ENCODE measurements at regions not wholly inside any gene's neighbourhood (a gene's known extent, or its start where the extent isn't known, plus 50 kb on each side); places are given as distances from the start of the nearest gene placed in this dataset.

DNA sequence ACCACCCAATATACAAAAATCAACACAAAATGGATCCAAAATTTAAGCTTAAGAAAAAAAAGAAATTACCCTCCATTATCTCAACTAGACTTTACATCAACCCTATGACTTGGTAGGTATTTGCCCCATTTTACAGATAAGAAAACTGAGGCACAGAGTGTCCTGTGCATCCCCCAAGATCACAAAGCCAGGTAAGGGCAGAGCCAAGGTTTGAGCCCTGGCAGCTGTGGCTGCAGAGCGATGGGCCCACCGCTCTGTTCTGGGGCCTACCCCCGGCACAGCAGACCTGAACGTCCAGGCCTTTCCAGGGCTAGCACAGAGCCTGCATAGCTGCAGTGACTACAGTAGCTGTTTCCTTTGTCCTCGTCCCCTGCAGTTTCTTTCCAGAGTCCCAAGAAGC lies 417.6 kb downstream of the SOX9 start (continued):
- TF ChIP-seq, protein P1, sequence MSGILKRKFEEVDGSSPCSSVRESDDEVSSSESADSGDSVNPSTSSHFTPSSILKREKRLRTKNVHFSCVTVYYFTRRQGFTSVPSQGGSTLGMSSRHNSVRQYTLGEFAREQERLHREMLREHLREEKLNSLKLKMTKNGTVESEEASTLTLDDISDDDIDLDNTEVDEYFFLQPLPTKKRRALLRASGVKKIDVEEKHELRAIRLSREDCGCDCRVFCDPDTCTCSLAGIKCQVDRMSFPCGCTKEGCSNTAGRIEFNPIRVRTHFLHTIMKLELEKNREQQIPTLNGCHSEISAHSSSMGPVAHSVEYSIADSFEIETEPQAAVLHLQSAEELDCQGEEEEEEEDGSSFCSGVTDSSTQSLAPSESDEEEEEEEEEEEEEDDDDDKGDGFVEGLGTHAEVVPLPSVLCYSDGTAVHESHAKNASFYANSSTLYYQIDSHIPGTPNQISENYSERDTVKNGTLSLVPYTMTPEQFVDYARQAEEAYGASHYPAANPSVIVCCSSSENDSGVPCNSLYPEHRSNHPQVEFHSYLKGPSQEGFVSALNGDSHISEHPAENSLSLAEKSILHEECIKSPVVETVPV (CRISPR knock-in tag; IDR thresholded peaks at IDR 0.05), result no peak
- TF ChIP-seq, protein P2, sequence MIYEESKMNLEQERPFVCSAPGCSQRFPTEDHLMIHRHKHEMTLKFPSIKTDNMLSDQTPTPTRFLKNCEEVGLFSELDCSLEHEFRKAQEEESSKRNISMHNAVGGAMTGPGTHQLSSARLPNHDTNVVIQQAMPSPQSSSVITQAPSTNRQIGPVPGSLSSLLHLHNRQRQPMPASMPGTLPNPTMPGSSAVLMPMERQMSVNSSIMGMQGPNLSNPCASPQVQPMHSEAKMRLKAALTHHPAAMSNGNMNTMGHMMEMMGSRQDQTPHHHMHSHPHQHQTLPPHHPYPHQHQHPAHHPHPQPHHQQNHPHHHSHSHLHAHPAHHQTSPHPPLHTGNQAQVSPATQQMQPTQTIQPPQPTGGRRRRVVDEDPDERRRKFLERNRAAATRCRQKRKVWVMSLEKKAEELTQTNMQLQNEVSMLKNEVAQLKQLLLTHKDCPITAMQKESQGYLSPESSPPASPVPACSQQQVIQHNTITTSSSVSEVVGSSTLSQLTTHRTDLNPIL (CRISPR knock-in tag; IDR thresholded peaks at IDR 0.05; ENCODE audit: low read depth), result no peak
- TF ChIP-seq ZNF70 (CRISPR knock-in tag; IDR thresholded peaks at IDR 0.05) (no peak), ZFP30 (CRISPR knock-in tag; IDR thresholded peaks at IDR 0.05) (no peak), RARB (CRISPR knock-in tag; IDR thresholded peaks at IDR 0.05) (no peak), BACH2 (CRISPR knock-in tag; IDR thresholded peaks at IDR 0.05; ENCODE audit: borderline replicate concordance) (no peak), OSR1 (CRISPR knock-in tag; IDR thresholded peaks at IDR 0.05) (no peak)

DNA sequence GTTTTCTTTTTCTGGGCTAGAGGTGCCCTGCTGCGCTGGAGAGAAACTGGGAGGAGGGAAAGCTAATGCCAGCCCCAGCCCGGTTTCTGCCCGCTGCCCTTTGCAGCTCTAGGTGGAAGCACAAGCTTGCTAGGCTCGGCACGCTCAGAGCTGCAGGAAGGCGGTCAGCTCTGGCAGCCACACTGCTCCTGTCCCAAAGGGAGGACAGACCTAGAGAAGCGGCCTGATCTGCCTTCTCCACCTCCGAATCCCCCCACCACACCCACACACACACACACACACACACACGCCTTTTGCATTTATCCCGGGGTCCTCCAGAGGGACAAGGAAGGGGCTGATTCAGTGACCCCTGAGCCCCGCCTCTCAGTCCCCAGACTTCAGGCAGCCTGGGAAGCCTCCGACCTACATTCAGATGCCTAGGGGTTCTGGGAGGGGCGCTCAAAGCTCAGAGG lies 418.1 kb downstream of the SOX9 start:
- no peak for ATAC-seq
- TF ChIP-seq, protein P2 (CRISPR knock-in tag; IDR thresholded peaks at IDR 0.05; ENCODE audit: low read depth), result no peak
- TF ChIP-seq, protein P3, sequence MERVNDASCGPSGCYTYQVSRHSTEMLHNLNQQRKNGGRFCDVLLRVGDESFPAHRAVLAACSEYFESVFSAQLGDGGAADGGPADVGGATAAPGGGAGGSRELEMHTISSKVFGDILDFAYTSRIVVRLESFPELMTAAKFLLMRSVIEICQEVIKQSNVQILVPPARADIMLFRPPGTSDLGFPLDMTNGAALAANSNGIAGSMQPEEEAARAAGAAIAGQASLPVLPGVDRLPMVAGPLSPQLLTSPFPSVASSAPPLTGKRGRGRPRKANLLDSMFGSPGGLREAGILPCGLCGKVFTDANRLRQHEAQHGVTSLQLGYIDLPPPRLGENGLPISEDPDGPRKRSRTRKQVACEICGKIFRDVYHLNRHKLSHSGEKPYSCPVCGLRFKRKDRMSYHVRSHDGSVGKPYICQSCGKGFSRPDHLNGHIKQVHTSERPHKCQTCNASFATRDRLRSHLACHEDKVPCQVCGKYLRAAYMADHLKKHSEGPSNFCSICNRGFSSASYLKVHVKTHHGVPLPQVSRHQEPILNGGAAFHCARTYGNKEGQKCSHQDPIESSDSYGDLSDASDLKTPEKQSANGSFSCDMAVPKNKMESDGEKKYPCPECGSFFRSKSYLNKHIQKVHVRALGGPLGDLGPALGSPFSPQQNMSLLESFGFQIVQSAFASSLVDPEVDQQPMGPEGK (CRISPR knock-in tag; IDR thresholded peaks at IDR 0.05; ENCODE audit: borderline replicate concordance), result no peak
- TF ChIP-seq ZFP30 (CRISPR knock-in tag; IDR thresholded peaks at IDR 0.05) (no peak), GLIS3 (CRISPR knock-in tag; IDR thresholded peaks at IDR 0.05) (no peak), CSDC2 (CRISPR knock-in tag; IDR thresholded peaks at IDR 0.05) (no peak), TOX (CRISPR knock-in tag; IDR thresholded peaks at IDR 0.05; ENCODE audit: borderline replicate concordance) (no peak), ZFP3 (CRISPR knock-in tag; IDR thresholded peaks at IDR 0.05) (no peak), ZNF8 (CRISPR knock-in tag; IDR thresholded peaks at IDR 0.05) (no peak)
- TF ChIP-seq, protein P4, sequence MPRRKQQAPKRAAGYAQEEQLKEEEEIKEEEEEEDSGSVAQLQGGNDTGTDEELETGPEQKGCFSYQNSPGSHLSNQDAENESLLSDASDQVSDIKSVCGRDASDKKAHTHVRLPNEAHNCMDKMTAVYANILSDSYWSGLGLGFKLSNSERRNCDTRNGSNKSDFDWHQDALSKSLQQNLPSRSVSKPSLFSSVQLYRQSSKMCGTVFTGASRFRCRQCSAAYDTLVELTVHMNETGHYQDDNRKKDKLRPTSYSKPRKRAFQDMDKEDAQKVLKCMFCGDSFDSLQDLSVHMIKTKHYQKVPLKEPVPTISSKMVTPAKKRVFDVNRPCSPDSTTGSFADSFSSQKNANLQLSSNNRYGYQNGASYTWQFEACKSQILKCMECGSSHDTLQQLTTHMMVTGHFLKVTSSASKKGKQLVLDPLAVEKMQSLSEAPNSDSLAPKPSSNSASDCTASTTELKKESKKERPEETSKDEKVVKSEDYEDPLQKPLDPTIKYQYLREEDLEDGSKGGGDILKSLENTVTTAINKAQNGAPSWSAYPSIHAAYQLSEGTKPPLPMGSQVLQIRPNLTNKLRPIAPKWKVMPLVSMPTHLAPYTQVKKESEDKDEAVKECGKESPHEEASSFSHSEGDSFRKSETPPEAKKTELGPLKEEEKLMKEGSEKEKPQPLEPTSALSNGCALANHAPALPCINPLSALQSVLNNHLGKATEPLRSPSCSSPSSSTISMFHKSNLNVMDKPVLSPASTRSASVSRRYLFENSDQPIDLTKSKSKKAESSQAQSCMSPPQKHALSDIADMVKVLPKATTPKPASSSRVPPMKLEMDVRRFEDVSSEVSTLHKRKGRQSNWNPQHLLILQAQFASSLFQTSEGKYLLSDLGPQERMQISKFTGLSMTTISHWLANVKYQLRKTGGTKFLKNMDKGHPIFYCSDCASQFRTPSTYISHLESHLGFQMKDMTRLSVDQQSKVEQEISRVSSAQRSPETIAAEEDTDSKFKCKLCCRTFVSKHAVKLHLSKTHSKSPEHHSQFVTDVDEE (CRISPR knock-in tag; IDR thresholded peaks at IDR 0.05), result no peak
- TF ChIP-seq, protein P1 (CRISPR knock-in tag; IDR thresholded peaks at IDR 0.05), result no peak

DNA sequence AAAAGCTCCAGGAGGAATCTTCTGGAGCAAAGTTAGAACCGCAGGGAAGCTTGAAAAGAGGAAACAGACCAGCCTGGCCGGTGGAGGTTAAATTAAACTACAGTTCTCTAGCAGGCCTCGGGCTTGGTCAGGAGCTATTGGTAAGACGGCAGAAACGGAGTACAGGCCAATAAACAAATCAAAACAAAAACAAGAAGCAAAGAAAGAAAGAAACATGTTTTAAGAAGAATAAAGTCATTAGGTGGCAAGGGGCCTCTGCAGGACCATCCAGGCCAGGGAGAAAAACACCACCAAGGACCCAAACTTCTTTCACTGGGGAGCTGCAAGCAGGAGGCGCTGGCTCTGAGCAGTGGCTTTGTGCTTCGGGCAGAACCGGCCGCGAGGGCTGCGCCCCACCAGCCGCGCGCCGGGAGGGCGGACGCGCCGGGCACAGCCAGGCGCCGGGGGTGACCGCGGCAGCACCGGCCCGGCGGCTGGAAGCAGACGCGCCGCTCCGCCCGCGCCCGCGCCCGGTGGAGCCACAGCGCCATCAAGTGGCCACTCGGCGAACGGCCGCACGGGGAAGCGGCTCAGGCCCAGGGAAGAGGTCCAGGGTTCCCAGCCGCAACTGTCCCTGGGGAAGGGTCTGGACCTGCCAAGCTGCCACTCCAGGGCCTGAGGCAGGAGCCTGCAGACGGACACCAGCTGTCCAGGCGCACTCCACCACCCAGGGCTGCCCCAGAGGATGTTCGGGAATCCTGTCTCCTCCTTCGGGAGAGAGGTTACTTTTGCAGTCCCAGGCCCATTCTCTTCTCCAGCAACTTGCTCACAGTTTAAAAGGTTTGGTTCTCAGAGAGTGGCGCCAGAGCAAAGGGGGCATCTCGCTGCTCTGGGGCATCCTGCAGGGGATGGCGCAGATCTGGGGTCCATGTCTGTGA lies 419.4 kb downstream of the SOX9 start:
- ATAC-seq, result peak; percentile 99
- TF ChIP-seq SNAI2 (CRISPR knock-in tag; IDR thresholded peaks at IDR 0.05) (0 out of 2 replicates have a peak, but pooled peaks have one; percentile 34), ARNTL (CRISPR knock-in tag; IDR thresholded peaks at IDR 0.05; ENCODE audit: borderline replicate concordance, low read depth) (no peak), ZNF70 (CRISPR knock-in tag; IDR thresholded peaks at IDR 0.05) (no peak), CSDC2 (CRISPR knock-in tag; IDR thresholded peaks at IDR 0.05) (peak; percentile 64; the same call in 1 of the 2 replicates), RARB (CRISPR knock-in tag; IDR thresholded peaks at IDR 0.05) (no peak), ZFP30 (CRISPR knock-in tag; IDR thresholded peaks at IDR 0.05) (no peak), ZFP3 (CRISPR knock-in tag; IDR thresholded peaks at IDR 0.05) (0 out of 2 replicates have a peak, but pooled peaks have one; percentile 47), GLIS3 (CRISPR knock-in tag; IDR thresholded peaks at IDR 0.05) (no peak), ZNF565 (CRISPR knock-in tag; conservative IDR thresholded peaks at IDR 0.05; ENCODE audit: low read depth) (no peak), ISL1 (CRISPR knock-in tag; IDR thresholded peaks at IDR 0.05) (no peak)
- TF ChIP-seq, protein P4 (CRISPR knock-in tag; IDR thresholded peaks at IDR 0.05), result no peak
- TF ChIP-seq, protein P1 (CRISPR knock-in tag; IDR thresholded peaks at IDR 0.05), result no peak
